OCI-LY1 (cell line): ENCODE measurements at regions not wholly inside any gene's neighbourhood (a gene's known extent, or its start where the extent isn't known, plus 50 kb on each side); places are given as distances from the start of the nearest gene placed in this dataset.

Experiments used
- CTCF ChIP-seq: fragments of 200-600 bp; sonication (generic), shearing (Covaris generic); IDR thresholded peaks from 2 replicates; pipeline ENCODE4 v1.5.1; 2017; ENCODE audit warnings: mild to moderate bottlenecking, antibody characterized with exemption, low read length, moderate library complexity, mixed read lengths
- EZH2 ChIP-seq: fragments of 200-600 bp; sonication (generic), shearing (Covaris generic); IDR thresholded peaks from 2 replicates; pipeline ENCODE4 v1.8.0; 2017; ENCODE audit warnings: borderline replicate concordance, mixed run types, mild to moderate bottlenecking, antibody characterized with exemption, low read length, moderate library complexity, mixed read lengths

- TF ChIP-seq CTCF (no peak), EZH2 (no peak)
These were observed 89.9 kb upstream of the AKIRIN2 start for GRCh38 chr6:87791982-87792381.
